Islet of Langerhans (tissue), 1 donor: ENCODE measurements at regions not wholly inside any gene's neighbourhood (a gene's known extent, or its start where the extent isn't known, plus 50 kb on each side); places are given as distances from the start of the nearest gene placed in this dataset.

Experiments
- FAIRE-seq: peaks from one replicate; lab custom pipeline; 2011; peaks lifted over from hg19 to GRCh38; lab: Jason Lieb, UNC

- FAIRE-seq, result no peak
Observed at GRCh38 chr4:175443547-175443946, 368.5 kb downstream of the GPM6A start.

- FAIRE-seq, result no peak
Observed at GRCh38 chr4:175444512-175444911, 367.6 kb downstream of the GPM6A start.

GRCh38 chr4:175447016-175447415 is 365.0 kb downstream of the GPM6A start:
- FAIRE-seq, result no peak

GRCh38 chr4:175450446-175450845 is 361.6 kb downstream of the GPM6A start:
- FAIRE-seq, result no peak

GRCh38 chr4:175451238-175451965 is 360.7 kb downstream of the GPM6A start:
- FAIRE-seq, result no peak

- FAIRE-seq, result no peak
Observed at GRCh38 chr4:175453456-175453855, 358.6 kb downstream of the GPM6A start.

- no peak for FAIRE-seq
Observed at GRCh38 chr4:175456131-175456530, 355.9 kb downstream of the GPM6A start.

GRCh38 chr4:175457956-175458355 is 354.1 kb downstream of the GPM6A start:
- no peak for FAIRE-seq

GRCh38 chr4:175459571-175459970 is 352.5 kb downstream of the GPM6A start:
- FAIRE-seq, result no peak

GRCh38 chr4:175460414-175460813 is 351.6 kb downstream of the GPM6A start:
- FAIRE-seq, result no peak

- no peak for FAIRE-seq
Observed at GRCh38 chr4:175469514-175469913, 342.6 kb downstream of the GPM6A start.

- no peak for FAIRE-seq
Observed at GRCh38 chr4:175470131-175470530, 341.9 kb downstream of the GPM6A start.

- FAIRE-seq, result no peak
Observed at GRCh38 chr4:175480404-175480803, 331.7 kb downstream of the GPM6A start.

- FAIRE-seq, result no peak
Observed at GRCh38 chr4:175499735-175500352, 312.2 kb downstream of the GPM6A start.

- no peak for FAIRE-seq
Observed at GRCh38 chr4:175504318-175504717, 307.7 kb downstream of the GPM6A start.

- FAIRE-seq, result no peak
Observed at GRCh38 chr4:175509320-175509719, 302.7 kb downstream of the GPM6A start.

- no peak for FAIRE-seq
Observed at GRCh38 chr4:175511861-175512260, 300.2 kb downstream of the GPM6A start.

GRCh38 chr4:175514174-175514573 is 297.9 kb downstream of the GPM6A start:
- FAIRE-seq, result no peak

GRCh38 chr4:175530655-175531054 is 281.4 kb downstream of the GPM6A start:
- FAIRE-seq, result no peak

GRCh38 chr4:175531405-175532091 is 280.5 kb downstream of the GPM6A start:
- FAIRE-seq, result peak; percentile 94

- peak; percentile 100 for FAIRE-seq
Observed at GRCh38 chr4:175536852-175537453, 275.1 kb downstream of the GPM6A start.

- no peak for FAIRE-seq
Observed at GRCh38 chr4:175539498-175539897, 272.6 kb downstream of the GPM6A start.

- FAIRE-seq, result no peak
Observed at GRCh38 chr4:175540151-175540550, 271.9 kb downstream of the GPM6A start.
